Mucosa of stomach (tissue), 1 donor: ENCODE measurements at regions not wholly inside any gene's neighbourhood (a gene's known extent, or its start where the extent isn't known, plus 50 kb on each side); places are given as distances from the start of the nearest gene placed in this dataset.
"Not testable (repeated sequence)": the region's sequence is repeated elsewhere in the genome, so short reads cannot be mapped to it uniquely, and the experiment has no call there.

Source experiments
- H3K27me3 ChIP-seq: one replicate; pipeline ENCODE4 v1.7.0; 2013; ENCODE audit warnings: mild to moderate bottlenecking, low read length; ENCODE audit not compliant: control insufficient read depth, insufficient read depth
- H3K36me3 ChIP-seq: one replicate; pipeline ENCODE4 v1.7.0; 2013; ENCODE audit warnings: low read length; ENCODE audit not compliant: control insufficient read depth, insufficient read depth
- H3K4me1 ChIP-seq: one replicate; pipeline ENCODE4 v1.7.0; 2013; ENCODE audit warnings: mild to moderate bottlenecking, low read length; ENCODE audit not compliant: control insufficient read depth, insufficient read depth
- H3K4me3 ChIP-seq: one replicate; pipeline ENCODE4 v1.7.0; 2013; ENCODE audit warnings: low read length
- H3K9ac ChIP-seq: one replicate; pipeline ENCODE4 v1.7.0; 2013; ENCODE audit warnings: mild to moderate bottlenecking, low read length, moderate library complexity
- H3K9me3 ChIP-seq: one replicate; pipeline ENCODE4 v1.7.0; 2013; ENCODE audit warnings: mild to moderate bottlenecking, low read length, moderate library complexity; ENCODE audit not compliant: control insufficient read depth
- donor health status: Pancreatic carcinoma.

DNA sequence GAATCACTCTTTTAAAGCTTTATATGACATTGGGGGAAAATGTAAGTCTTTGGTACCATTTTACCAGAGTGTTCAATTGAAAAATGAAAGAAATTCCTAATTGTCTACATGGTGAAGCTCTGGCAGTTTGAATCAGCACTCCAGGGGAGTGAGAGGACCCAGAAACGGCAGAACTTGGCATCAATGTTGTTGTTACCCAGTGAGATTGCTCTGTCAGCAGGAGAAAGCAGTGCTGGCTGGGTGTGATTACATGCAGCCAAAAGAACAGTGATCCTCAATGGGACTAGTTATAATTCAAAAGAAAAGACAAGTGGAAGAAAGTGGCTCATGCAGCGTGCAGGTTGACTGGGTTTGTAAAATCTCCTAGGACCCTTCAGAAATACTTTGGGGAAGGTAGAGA lies 206.4 kb downstream of the PTPRC start:
- Histone ChIP-seq H3K9me3 (no peaks in the 10 kb centered on the region), H3K9ac (no peak overlapping the region), H3K27me3 (no peaks in the 10 kb centered on the region), H3K4me1 (no peaks in the 10 kb centered on the region), H3K36me3 (no peaks in the 10 kb centered on the region), H3K4me3 (no peak overlapping the region)

DNA sequence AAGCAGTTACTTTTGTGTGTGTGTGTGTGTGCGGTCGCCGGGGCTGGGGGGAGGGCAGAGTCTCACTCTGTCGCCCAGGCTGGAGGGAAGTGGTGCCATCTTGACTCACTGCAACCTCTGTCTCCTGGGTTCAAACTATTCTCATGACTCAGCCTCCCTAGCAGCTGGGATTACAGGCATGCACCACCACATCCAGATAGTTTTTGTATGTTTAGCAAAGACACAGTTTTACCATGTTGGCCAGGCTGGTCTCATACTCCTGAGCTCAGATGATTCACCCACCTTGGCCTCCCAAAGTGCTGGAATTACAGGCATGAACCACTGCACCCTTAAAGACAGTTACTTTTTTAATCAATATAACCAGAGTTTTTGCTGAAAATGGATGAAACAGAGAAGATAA lies 207.0 kb downstream of the PTPRC start:
- H3K4me3 ChIP-seq, result no peak overlapping the region
- no peaks in the 10 kb centered on the region for H3K4me1 ChIP-seq
- H3K9ac ChIP-seq, result no peak overlapping the region

GRCh38 chr1:198846556-198846955 lies 207.7 kb downstream of the PTPRC start:
- H3K4me3 ChIP-seq, result no peak overlapping the region
- no peaks in the 10 kb centered on the region for H3K4me1 ChIP-seq
- H3K9ac ChIP-seq, result no peak overlapping the region
- no peaks in the 10 kb centered on the region for H3K27me3 ChIP-seq
- no peaks in the 10 kb centered on the region for H3K36me3 ChIP-seq
- H3K9me3 ChIP-seq, result no peaks in the 10 kb centered on the region

More for the DNA sequence above, 207.0 kb downstream of the PTPRC start:
- no peaks in the 10 kb centered on the region for H3K27me3 ChIP-seq
- H3K9me3 ChIP-seq, result no peaks in the 10 kb centered on the region
- no peaks in the 10 kb centered on the region for H3K36me3 ChIP-seq

DNA sequence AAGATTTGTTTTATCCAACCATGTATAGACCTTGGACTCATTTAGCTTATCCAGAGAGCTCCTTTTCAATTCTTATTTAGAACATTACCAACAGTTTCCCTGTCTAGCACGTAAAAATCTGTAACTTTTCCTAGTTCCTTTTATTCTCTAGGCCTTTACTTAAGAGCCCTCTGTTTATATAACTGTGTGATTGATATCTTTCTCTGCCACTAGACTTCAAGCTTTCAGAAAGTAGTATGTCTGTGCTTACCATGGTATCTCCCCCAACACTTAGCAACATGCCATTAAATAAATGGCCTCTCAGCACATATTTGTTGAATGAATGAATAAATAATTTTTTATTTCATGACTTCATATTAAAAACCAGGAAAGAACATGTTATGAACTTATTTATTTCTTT lies 209.4 kb downstream of the PTPRC start:
- Histone ChIP-seq H3K9me3 (no peaks in the 10 kb centered on the region), H3K27me3 (no peaks in the 10 kb centered on the region), H3K9ac (no peak overlapping the region), H3K36me3 (no peaks in the 10 kb centered on the region), H3K4me1 (no peaks in the 10 kb centered on the region), H3K4me3 (no peak overlapping the region)

- H3K36me3 ChIP-seq, result no peaks in the 10 kb centered on the region
- no peak overlapping the region for H3K9ac ChIP-seq
- no peaks in the 10 kb centered on the region for H3K27me3 ChIP-seq
These were observed 209.8 kb downstream of the PTPRC start for GRCh38 chr1:198848649-198849048.

GRCh38 chr1:198849093-198849492 lies 210.3 kb downstream of the PTPRC start:
- Histone ChIP-seq H3K4me3 (no peak overlapping the region), H3K9me3 (no peaks in the 10 kb centered on the region), H3K36me3 (no peaks in the 10 kb centered on the region), H3K27me3 (no peaks in the 10 kb centered on the region), H3K9ac (no peak overlapping the region), H3K4me1 (no peaks in the 10 kb centered on the region)

More at GRCh38 chr1:198848649-198849048, 209.8 kb downstream of the PTPRC start:
- Histone ChIP-seq H3K9me3 (no peaks in the 10 kb centered on the region), H3K4me1 (no peaks in the 10 kb centered on the region), H3K4me3 (no peak overlapping the region)

- Histone ChIP-seq H3K4me1 (no peaks in the 10 kb centered on the region), H3K36me3 (no peaks in the 10 kb centered on the region), H3K4me3 (no peak overlapping the region), H3K9me3 (no peaks in the 10 kb centered on the region), H3K9ac (no peak overlapping the region), H3K27me3 (no peaks in the 10 kb centered on the region)
These were observed 211.4 kb downstream of the PTPRC start for GRCh38 chr1:198850196-198850595.

DNA sequence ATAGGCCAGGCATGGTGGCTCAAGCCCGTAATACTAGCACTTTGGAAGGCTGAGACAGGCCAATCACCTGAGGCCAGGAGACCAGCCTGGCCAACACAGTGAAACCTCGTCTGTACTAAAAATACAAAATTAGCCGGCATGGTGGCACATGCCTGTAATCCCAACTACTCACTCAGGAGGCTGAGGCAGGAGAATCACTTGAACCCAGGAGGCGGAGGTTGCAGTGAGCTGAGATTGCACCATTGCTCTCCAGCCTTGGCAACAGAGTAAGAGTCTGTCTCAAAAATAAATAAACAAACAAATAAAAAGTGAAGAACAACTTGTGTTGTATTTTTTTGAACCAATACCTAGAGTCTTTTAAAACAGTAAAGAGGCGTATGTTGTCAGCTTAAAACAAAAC lies 212.1 kb downstream of the PTPRC start:
- not testable (repeated sequence) for H3K4me1 ChIP-seq, H3K9me3 ChIP-seq, H3K36me3 ChIP-seq, H3K4me3 ChIP-seq, H3K9ac ChIP-seq, H3K27me3 ChIP-seq

DNA sequence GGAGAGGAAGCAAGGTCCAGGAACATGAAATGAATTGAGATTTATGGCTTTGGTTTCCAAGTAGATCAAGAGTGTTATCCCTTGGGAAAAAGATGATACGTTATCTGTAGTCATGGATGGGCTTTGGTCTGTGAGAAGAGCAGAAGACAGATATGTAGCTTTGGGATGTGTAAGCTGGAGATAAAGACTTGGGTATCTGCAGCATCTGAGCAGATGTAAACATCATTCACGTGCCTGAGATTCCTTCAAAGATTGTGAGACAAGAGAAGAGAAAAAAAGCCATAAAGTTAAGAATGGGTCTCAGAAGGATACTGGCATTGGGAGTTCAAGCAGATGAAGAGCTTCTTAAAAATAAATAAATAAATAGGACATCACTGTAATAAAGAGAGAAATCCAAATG lies 217.8 kb downstream of the PTPRC start:
- Histone ChIP-seq H3K27me3 (no peaks in the 10 kb centered on the region), H3K36me3 (no peaks in the 10 kb centered on the region), H3K4me3 (no peak overlapping the region), H3K9me3 (no peaks in the 10 kb centered on the region), H3K9ac (no peak overlapping the region), H3K4me1 (no peaks in the 10 kb centered on the region)

GRCh38 chr1:198858033-198858432 lies 219.2 kb downstream of the PTPRC start:
- Histone ChIP-seq H3K27me3 (no peaks in the 10 kb centered on the region), H3K9ac (no peak overlapping the region), H3K9me3 (no peaks in the 10 kb centered on the region), H3K36me3 (no peaks in the 10 kb centered on the region), H3K4me3 (no peak overlapping the region), H3K4me1 (no peaks in the 10 kb centered on the region)

DNA sequence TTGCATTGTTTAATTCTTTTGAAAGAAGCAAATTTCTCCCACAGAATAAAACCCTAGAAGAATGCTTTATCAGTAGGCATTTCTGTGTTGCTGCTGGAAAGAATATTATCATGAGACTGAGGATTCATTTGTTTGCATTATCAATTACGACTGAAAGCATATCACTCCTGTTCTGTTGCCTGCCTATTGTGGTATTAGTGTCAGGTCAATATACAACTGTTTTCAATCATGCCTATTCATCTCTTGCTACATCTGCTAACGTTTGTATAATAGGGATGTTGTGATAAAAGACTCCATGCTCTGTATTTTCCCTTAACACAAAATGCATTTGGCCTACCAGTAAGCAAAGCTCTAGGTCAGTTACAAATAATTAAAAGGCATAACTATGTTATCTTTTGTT lies 221.5 kb downstream of the PTPRC start:
- Histone ChIP-seq H3K4me3 (no peak overlapping the region), H3K4me1 (no peaks in the 10 kb centered on the region), H3K9me3 (no peaks in the 10 kb centered on the region), H3K27me3 (no peaks in the 10 kb centered on the region), H3K9ac (no peak overlapping the region), H3K36me3 (no peaks in the 10 kb centered on the region)

GRCh38 chr1:198861636-198862035 lies 222.8 kb downstream of the PTPRC start:
- H3K36me3 ChIP-seq, result no peaks in the 10 kb centered on the region
- no peaks in the 10 kb centered on the region for H3K9me3 ChIP-seq
- no peak overlapping the region for H3K9ac ChIP-seq
- H3K27me3 ChIP-seq, result no peaks in the 10 kb centered on the region
- H3K4me3 ChIP-seq, result no peak overlapping the region
- H3K4me1 ChIP-seq, result no peaks in the 10 kb centered on the region

DNA sequence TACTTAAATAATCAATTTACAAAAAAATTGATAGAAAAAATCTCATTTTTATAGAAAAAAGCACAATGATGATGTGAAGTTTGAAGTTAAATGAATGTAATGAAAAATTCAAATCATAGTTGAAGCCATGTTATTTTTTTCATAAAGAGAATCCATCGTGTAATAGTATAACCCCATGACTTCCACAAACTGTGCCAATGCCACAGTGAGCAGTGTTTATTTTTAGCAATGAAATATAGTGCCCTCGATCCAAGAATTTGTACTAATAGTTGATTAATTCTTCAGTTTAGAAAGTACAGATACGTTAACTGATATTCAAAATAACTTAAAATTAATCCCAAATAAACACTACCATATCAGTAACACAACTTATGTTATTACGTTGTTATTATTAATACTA lies 225.9 kb downstream of the PTPRC start:
- Histone ChIP-seq H3K27me3 (no peaks in the 10 kb centered on the region), H3K36me3 (no peaks in the 10 kb centered on the region), H3K4me3 (no peak overlapping the region), H3K9me3 (no peaks in the 10 kb centered on the region), H3K4me1 (no peaks in the 10 kb centered on the region), H3K9ac (no peak overlapping the region)
